Mesenteric fat pad (tissue), 1 donor: ENCODE measurements at regions not wholly inside any gene's neighbourhood (a gene's known extent, or its start where the extent isn't known, plus 50 kb on each side); places are given as distances from the start of the nearest gene placed in this dataset.

ENCODE experiments used
- DNase-seq: peaks from one replicate; pipeline ENCODE4 v3.0.0-alpha.2; 2020; ENCODE audit warnings: low spot score
- donor health status: DM: yes; HTN: yes; CAD: no.

- DNase-seq: no peak
Measured at GRCh38 chr9:108117306-108117705, 627.7 kb upstream of the KLF4 start.

GRCh38 chr9:108113596-108113995, 624.0 kb upstream of the KLF4 start:
- no peak for DNase-seq

GRCh38 chr9:108109927-108110690, 620.5 kb upstream of the KLF4 start:
- DNase-seq: no peak

- no peak for DNase-seq
Measured at GRCh38 chr9:108108852-108109448, 619.4 kb upstream of the KLF4 start.

- DNase-seq: no peak
Measured at GRCh38 chr9:108108280-108108851, 618.8 kb upstream of the KLF4 start.

GRCh38 chr9:108105885-108106284, 616.3 kb upstream of the KLF4 start:
- DNase-seq: no peak

- no peak for DNase-seq
Measured at GRCh38 chr9:108104991-108105390, 615.4 kb upstream of the KLF4 start.

- no peak for DNase-seq
Measured at GRCh38 chr9:108103046-108103693, 613.6 kb upstream of the KLF4 start.

- no peak for DNase-seq
Measured at GRCh38 chr9:108101410-108101809, 611.8 kb upstream of the KLF4 start.

- DNase-seq: no peak
Measured at GRCh38 chr9:108100571-108100970, 611.0 kb upstream of the KLF4 start.

- no peak for DNase-seq
Measured at GRCh38 chr9:108099854-108100253, 610.3 kb upstream of the KLF4 start.

GRCh38 chr9:108095496-108095895, 605.9 kb upstream of the KLF4 start:
- no peak for DNase-seq

- no peak for DNase-seq
Measured at GRCh38 chr9:108094676-108094993, 605.1 kb upstream of the KLF4 start.

- no peak for DNase-seq
Measured at GRCh38 chr9:108093773-108094675, 604.5 kb upstream of the KLF4 start.

GRCh38 chr9:108088916-108089315, 599.3 kb upstream of the KLF4 start:
- no peak for DNase-seq

GRCh38 chr9:108087781-108088180, 598.2 kb upstream of the KLF4 start:
- no peak for DNase-seq

GRCh38 chr9:108086624-108087023, 597.1 kb upstream of the KLF4 start:
- no peak for DNase-seq

- DNase-seq: no peak
Measured at GRCh38 chr9:108085294-108085693, 595.7 kb upstream of the KLF4 start.

GRCh38 chr9:108083796-108084352, 594.3 kb upstream of the KLF4 start:
- no peak for DNase-seq

- no peak for DNase-seq
Measured at GRCh38 chr9:108083160-108083750, 593.7 kb upstream of the KLF4 start.

- DNase-seq: no peak
Measured at GRCh38 chr9:108081112-108081511, 591.5 kb upstream of the KLF4 start.
